NCI-H146 treated with DMSO at 0.1 percent for 48 hours (cell line): ENCODE measurements at regions not wholly inside any gene's neighbourhood (a gene's known extent, or its start where the extent isn't known, plus 50 kb on each side); places are given as distances from the start of the nearest gene placed in this dataset.
"Not testable (repeated sequence)": the region's sequence is repeated elsewhere in the genome, so short reads cannot be mapped to it uniquely, and the experiment has no call there.

Experiments used
- DNase-seq: peaks from one replicate; lab custom pipeline; 2025; ENCODE audit not compliant: unreplicated experiment; lab: John Stamatoyannopoulos, UW

DNA sequence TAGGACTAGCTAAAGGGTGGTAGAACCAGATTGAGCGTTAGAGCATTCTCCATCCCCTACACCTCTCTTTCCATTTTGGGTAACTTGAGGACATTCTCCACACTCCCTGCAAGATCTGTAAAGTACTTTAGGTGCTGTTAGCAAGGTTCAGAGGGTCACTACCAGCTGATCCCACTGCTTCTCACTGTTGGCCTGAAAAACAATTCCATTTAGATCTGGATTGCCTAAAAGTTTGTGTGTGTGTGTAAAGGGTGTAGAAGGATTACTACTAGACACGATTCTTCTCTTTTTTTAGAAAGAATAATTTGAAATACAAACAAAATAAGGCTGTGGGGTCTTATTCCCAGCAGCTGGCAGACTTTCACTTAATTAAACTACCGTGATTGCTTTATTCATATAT lies 95.1 kb upstream of the TMEM178A start:
- DNase-seq, result no peak

GRCh38 chr2:39571111-39571731 lies 94.5 kb upstream of the TMEM178A start:
- no peak for DNase-seq

DNA sequence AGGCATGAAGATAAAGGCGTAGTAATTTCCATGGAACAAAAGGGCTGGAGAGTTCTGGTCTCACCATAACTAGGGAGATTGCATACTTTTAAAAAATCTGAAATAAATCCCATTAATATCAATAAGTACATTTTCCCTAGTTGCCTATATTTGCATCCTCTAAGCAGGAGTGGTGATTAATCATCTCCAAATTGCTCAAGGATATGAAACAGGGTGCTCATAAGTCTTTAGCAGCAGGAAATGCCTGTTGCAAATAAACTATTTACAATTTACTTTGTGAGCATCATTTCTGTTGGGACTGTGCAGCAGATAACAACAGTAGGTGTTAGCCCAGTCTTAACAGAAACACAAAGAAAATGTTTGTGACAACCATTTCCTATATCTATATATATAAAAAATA lies 92.4 kb upstream of the TMEM178A start:
- DNase-seq, result no peak

DNA sequence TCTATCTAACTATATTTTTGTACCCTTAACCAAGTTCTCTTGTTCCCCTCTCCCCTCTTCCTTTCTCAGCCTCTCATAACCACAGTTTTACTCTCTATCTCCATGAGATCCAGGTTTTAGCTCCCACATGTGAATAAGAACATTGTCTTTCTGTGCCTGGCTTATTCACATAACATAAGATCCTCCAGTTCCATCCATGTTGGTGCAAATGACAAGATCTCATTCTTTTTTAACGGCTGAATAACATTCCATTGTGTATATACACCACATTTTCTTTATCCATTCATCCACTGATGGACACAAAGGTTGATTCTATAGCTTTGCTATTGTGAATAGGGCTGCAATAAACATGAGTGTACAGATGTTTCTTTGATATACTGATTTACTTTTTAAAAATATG lies 83.9 kb upstream of the TMEM178A start:
- no peak for DNase-seq

GRCh38 chr2:39583213-39583612 lies 82.5 kb upstream of the TMEM178A start:
- DNase-seq, result no peak

GRCh38 chr2:39583781-39584180 lies 81.9 kb upstream of the TMEM178A start:
- DNase-seq, result no peak

DNA sequence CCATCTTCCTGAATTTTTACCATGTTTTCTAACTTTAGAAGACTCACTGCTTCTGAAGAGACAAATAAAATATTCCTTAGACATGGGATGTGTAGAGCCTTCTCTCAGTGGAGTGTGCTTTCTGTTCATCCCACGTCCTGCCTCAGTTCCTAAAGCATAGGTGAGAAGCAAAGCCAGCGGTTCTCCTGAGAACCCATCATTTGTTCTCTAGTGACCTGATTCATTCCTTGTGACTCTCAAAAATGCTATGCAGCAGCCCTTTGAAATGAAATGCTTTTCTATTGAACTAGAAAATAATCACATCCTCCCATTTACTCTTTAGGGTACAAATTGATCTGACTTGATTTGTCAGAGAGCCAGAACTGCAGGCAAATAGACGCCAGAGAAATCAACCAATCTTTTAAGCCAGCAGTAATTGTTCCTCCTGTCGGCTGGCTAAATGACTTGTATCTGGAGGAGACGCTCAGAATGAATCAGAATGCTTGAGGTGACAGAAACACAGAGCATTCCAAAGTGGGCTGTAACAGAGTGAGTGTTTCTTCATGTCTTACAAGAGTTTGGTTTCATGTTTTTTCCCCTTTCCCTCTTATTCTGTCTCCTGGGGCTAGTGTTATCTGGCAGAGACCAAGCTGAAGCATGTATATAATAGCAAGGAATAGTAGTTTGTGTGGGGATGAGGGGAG lies 81.3 kb upstream of the TMEM178A start:
- no peak for DNase-seq

DNA sequence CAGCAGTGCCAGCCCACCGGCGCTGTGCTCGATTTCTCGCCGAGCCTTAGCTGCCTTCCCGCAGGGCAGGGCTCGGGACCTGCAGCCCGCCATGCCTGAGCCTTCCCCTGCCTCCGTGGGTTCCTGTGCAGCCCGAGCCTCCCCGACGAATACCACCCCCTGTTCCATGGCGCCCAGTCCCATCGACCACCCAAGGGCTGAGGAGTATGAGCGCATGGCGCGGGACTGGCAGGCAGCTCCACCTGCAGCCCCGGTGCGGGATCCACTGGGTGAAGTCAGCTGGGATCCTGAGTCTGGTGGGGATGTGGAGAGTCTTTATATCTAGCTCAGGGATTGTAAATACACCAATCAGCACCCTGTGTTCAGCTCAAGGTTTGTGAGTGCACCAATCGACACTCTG lies 80.2 kb upstream of the TMEM178A start:
- not testable (repeated sequence) for DNase-seq

- no peak for DNase-seq
Observed at GRCh38 chr2:39587168-39587567, 78.5 kb upstream of the TMEM178A start.

- no peak for DNase-seq
Observed at GRCh38 chr2:39587641-39588040, 78.1 kb upstream of the TMEM178A start.

- DNase-seq, result peak; percentile 79
Observed at GRCh38 chr2:39593439-39594393, 72.0 kb upstream of the TMEM178A start.

DNA sequence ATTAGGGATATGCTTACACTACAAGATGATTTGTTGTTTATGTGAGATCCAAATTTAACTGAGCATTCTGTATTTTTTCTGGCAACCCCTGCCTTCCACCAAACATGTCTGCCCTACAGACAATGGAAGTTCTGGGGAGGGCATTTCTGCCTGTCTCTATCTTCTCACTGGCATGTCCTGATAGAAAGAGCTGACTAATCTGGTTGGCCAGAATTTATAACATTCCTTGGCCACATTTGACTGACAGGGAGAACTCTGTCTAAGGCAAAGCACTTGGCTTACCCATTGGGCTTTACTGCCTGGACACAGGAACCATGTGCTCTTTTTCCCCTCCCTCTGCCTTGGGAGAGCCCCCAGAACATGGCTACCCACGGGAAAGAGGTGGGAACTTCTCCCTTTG lies 70.6 kb upstream of the TMEM178A start:
- no peak for DNase-seq

- no peak for DNase-seq
Observed at GRCh38 chr2:39597314-39597713, 68.4 kb upstream of the TMEM178A start.

DNA sequence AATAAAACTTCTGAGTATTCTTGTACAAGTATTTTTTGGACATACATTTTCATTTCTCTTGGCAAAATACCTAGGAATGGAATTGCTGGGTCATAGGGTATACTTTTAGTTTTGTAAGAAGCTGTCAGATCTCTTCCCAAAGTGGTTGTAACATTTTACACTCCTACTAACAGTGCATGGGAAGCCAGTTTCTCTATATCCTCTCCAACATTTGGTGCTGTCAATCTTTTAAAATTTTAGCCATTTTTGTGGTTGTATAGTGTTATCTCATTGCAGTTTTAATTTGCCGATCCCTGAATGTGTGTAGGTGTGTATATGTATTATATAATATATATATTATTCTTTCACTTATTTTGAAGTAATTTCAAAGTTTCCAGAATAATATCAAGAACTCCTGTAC lies 63.1 kb upstream of the TMEM178A start:
- no peak for DNase-seq

GRCh38 chr2:39603436-39603835 lies 62.3 kb upstream of the TMEM178A start:
- DNase-seq, result no peak

DNA sequence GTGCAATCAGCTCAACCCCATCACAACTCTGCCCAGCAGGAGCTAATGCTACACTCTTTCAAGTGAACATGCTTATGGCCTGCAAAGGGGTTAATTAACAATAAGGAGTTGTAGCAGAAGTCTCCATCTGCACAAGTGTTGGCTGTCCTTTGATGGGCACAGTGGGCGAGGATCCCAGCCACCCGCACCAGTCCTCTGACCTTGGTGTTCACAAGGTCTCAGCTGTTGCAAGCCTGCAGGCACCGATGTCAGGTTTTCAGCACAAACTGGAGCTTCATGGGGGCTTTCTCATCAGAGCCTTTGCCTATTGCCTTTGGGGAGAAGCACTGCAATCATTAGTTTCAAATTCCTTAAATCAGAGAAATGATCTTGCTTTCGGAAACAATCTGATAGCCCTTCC lies 60.9 kb upstream of the TMEM178A start:
- DNase-seq, result no peak

GRCh38 chr2:39606585-39606984 lies 59.1 kb upstream of the TMEM178A start:
- no peak for DNase-seq

- DNase-seq, result no peak
Observed at GRCh38 chr2:39607538-39608262, 58.0 kb upstream of the TMEM178A start.

- no peak for DNase-seq
Observed at GRCh38 chr2:39608263-39608575, 57.5 kb upstream of the TMEM178A start.

- DNase-seq, result no peak
Observed at GRCh38 chr2:39608686-39609441, 56.9 kb upstream of the TMEM178A start.

DNA sequence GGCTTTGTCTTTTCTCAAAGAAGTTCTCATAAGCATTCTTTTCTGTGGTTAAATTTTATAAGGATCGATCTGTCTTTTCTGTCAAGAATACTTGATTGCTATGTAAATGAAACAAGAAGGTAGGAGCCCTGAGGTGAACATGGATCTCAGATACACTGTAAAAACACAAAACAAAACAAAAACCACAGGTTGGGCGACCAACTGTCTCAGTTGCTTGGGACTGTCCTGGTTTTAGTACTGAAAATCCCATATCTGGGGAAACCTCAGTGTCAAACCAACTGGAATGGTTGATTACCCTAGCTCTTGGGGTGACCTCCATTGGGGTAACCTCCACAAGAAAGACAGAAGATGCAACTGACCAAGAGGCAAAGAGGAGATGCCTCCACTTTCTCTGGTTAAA lies 55.8 kb upstream of the TMEM178A start:
- DNase-seq, result no peak
